GM23338 (cell line): ENCODE measurements at regions not wholly inside any gene's neighbourhood (a gene's known extent, or its start where the extent isn't known, plus 50 kb on each side); places are given as distances from the start of the nearest gene placed in this dataset.

Source experiments
- CREB1 ChIP-seq: fragments of 250-450 bp; sonication (Bioruptor Pico); IDR thresholded peaks from 2 replicates; pipeline ENCODE4 v1.5.0; 2020; ENCODE audit warnings: low read depth, mild to moderate bottlenecking, moderate library complexity
- CTCF ChIP-seq, 2 experiments: fragments of 200-600 bp in 1 of 2; sonication (generic) in 1 of 2; conservative IDR thresholded peaks; 2 replicates each; pipeline versions ENCODE4 v1.5.1 to v1.6.1; 2016 to 2017; ENCODE audit warnings: antibody characterized with exemption in 2 of 2, low read depth in 2 of 2, mild to moderate bottlenecking in 2 of 2, moderate library complexity in 1 of 2
- EZH2 ChIP-seq: fragments of 200-600 bp; sonication (generic); IDR thresholded peaks from one replicate; pipeline ENCODE4 v1.8.0; 2017; ENCODE audit warnings: antibody characterized with exemption, mild to moderate bottlenecking, low read depth; ENCODE audit not compliant: unreplicated experiment
- EZH2phosphoT487 ChIP-seq: fragments of 200-600 bp; sonication (generic); IDR thresholded peaks from one replicate; pipeline ENCODE4 v1.8.1; 2018; ENCODE audit warnings: antibody characterized with exemption; ENCODE audit not compliant: unreplicated experiment
- POLR2AphosphoS5 ChIP-seq: IDR thresholded peaks from 2 replicates; pipeline ENCODE4 v1.6.1; 2016; ENCODE audit warnings: antibody characterized with exemption, low read depth

GRCh38 chr18:7334973-7335568 is 104.2 kb downstream of the LRRC30 start:
- TF ChIP-seq EZH2phosphoT487 = no peak
- TF ChIP-seq CREB1 (CRISPR knock-in tag) = no peak
- no peak for TF ChIP-seq CTCF (conservative IDR thresholded peaks at IDR 0.05; ENCODE audit: low read depth in 2 of 2)
- TF ChIP-seq EZH2 = no peak
- TF ChIP-seq POLR2AphosphoS5 = no peak
